C4-2B (cell line): ENCODE measurements at regions not wholly inside any gene's neighbourhood (a gene's known extent, or its start where the extent isn't known, plus 50 kb on each side); places are given as distances from the start of the nearest gene placed in this dataset.

Experiments
- ZFX ChIP-seq: fragments of 450-650 bp; IDR thresholded peaks from 2 replicates; pipeline ENCODE4 v1.6.1; 2017
- TF ChIP-seq, protein P1 (sequence below): fragments of 450-650 bp; conservative IDR thresholded peaks from 2 replicates; pipeline ENCODE4 v1.5.1; 2017; ENCODE audit warnings: mild to moderate bottlenecking

DNA sequence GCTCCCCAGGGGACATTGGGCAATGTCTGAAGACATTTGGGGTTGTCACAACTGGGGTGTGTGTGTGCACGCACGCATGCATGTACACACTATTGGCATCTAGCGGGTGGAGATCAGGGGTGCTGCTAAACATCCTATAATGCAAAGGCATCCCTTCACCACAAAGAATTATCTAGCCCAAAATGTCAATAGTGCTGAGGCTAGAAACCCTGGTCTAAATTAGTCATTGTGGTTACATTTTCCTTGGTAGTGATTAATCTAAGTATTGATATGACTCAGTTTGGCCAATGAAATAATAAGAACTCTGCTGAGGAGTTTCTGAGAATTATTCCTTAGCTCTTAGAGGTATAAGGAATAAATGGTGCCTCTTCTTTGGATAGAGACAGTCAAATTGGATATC is 200.2 kb downstream of the CLCN4 start:
- TF ChIP-seq, protein P1, sequence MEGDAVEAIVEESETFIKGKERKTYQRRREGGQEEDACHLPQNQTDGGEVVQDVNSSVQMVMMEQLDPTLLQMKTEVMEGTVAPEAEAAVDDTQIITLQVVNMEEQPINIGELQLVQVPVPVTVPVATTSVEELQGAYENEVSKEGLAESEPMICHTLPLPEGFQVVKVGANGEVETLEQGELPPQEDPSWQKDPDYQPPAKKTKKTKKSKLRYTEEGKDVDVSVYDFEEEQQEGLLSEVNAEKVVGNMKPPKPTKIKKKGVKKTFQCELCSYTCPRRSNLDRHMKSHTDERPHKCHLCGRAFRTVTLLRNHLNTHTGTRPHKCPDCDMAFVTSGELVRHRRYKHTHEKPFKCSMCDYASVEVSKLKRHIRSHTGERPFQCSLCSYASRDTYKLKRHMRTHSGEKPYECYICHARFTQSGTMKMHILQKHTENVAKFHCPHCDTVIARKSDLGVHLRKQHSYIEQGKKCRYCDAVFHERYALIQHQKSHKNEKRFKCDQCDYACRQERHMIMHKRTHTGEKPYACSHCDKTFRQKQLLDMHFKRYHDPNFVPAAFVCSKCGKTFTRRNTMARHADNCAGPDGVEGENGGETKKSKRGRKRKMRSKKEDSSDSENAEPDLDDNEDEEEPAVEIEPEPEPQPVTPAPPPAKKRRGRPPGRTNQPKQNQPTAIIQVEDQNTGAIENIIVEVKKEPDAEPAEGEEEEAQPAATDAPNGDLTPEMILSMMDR = no peak
- TF ChIP-seq ZFX = no peak
